Sigmoid colon (tissue), 4 donors: ENCODE measurements at regions not wholly inside any gene's neighbourhood (a gene's known extent, or its start where the extent isn't known, plus 50 kb on each side); places are given as distances from the start of the nearest gene placed in this dataset.

Experiments used
- EP300 ChIP-seq, 4 donors: sonication (generic); formaldehyde crosslinking; IDR thresholded peaks; one replicate each; pipeline ENCODE4 v1.6.1; 2017; ENCODE audit warnings: antibody characterized with exemption in 4 of 4
- POLR2AphosphoS5 ChIP-seq, 4 donors: sonication (generic); formaldehyde crosslinking; IDR thresholded peaks; one replicate each; pipeline ENCODE4 v1.6.1; 2017; ENCODE audit warnings: antibody characterized with exemption in 4 of 4
- TF ChIP-seq, protein P1 (sequence below), 4 experiments: fragments of 450-650 bp in 3 of 4; fragments of 200-600 bp in 1 of 4; IDR thresholded peaks; one replicate each; pipeline ENCODE4 v1.5.1; 2016 to 2019; ENCODE audit warnings: antibody characterized with exemption in 4 of 4, mild to moderate bottlenecking in 3 of 4, moderate library complexity in 2 of 4

DNA sequence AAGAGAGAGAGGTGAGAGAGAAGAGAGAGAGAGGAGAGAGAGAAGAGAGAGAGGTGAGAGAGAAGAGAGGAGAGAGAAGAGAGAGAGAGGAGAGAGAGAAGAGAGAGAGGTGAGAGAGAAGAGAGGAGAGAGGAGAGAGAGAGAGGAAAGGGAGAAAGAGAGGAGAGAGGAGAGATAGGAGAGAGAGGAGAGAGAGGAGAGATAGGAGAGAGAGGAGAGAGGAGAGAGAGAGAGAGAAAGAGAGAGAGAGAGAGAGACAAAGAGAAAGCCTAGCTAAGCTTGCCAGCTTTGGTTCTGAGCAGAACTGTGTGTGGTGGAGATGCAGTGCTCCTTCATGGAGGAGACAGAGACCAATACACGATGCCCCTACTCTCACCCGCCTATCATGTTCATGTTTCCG is 99.1 kb upstream of the KCNA3 start:
- TF ChIP-seq, protein P1, sequence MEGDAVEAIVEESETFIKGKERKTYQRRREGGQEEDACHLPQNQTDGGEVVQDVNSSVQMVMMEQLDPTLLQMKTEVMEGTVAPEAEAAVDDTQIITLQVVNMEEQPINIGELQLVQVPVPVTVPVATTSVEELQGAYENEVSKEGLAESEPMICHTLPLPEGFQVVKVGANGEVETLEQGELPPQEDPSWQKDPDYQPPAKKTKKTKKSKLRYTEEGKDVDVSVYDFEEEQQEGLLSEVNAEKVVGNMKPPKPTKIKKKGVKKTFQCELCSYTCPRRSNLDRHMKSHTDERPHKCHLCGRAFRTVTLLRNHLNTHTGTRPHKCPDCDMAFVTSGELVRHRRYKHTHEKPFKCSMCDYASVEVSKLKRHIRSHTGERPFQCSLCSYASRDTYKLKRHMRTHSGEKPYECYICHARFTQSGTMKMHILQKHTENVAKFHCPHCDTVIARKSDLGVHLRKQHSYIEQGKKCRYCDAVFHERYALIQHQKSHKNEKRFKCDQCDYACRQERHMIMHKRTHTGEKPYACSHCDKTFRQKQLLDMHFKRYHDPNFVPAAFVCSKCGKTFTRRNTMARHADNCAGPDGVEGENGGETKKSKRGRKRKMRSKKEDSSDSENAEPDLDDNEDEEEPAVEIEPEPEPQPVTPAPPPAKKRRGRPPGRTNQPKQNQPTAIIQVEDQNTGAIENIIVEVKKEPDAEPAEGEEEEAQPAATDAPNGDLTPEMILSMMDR (IDR thresholded peaks at IDR 0.05): no peak
- TF ChIP-seq POLR2AphosphoS5 (IDR thresholded peaks at IDR 0.05) (no peak), EP300 (IDR thresholded peaks at IDR 0.05) (no peak)
